ENCODE measurements at regions not wholly inside any gene's neighbourhood (a gene's known extent, or its start where the extent isn't known, plus 50 kb on each side); places are given as distances from the start of the nearest gene placed in this dataset.

- Mint-ChIP-seq H3K27ac (no peak overlapping the region; a peak in 3 of 7 replicates), H3K9me3 (peaks cover 0 to 3% of the 10 kb centered on the region in 2 experiments; a peak in 1 of 5 replicates), H3K36me3 (ENCODE audit: insufficient read depth in 1 of 3, low read depth in 3 of 3) (no peaks in the 10 kb centered on the region; a peak in 1 of 7 replicates), H3K4me1 (0 out of 4 replicates have a peak, but pooled peaks cover 0 to 4% of the 10 kb centered on the region in 2 experiments), H3K4me3 (no peak overlapping the region), H3K27me3 (ENCODE audit: low read depth) (no peaks in the 10 kb centered on the region)
- Histone ChIP-seq H3K14ac (ENCODE audit: insufficient read depth, low read length) (no peak overlapping the region), H2BK5ac (ENCODE audit: insufficient read length, low read length) (no peak overlapping the region), H3K56ac (ENCODE audit: insufficient read length, low read depth, low read length) (no peak overlapping the region), H4K20me1 (ENCODE audit: control insufficient read depth, insufficient read depth, insufficient read length) (no peaks in the 10 kb centered on the region), H2BK20ac (ENCODE audit: low read depth, low read length, poor library complexity, severe bottlenecking) (no peak overlapping the region), H3K23ac (ENCODE audit: insufficient read length, low read depth, low read length) (no peak overlapping the region), H2BK12ac (ENCODE audit: insufficient read length, low read depth, low read length) (no peak overlapping the region), H2BK15ac (ENCODE audit: low read depth, low read length) (no peak overlapping the region), H3T11ph (ENCODE audit: low read length) (no peak overlapping the region), H4K8ac (replicated peaks; ENCODE audit: insufficient read length, low read depth, low read length) (no peak overlapping the region), H2BK120ac (ENCODE audit: low read depth, low read length, poor library complexity, severe bottlenecking) (no peak overlapping the region), H3K18ac (ENCODE audit: insufficient read length, low read depth, low read length) (no peak overlapping the region), H3K79me1 (ENCODE audit: insufficient read depth, low read depth, low read length, poor library complexity, severe bottlenecking) (no peaks in the 10 kb centered on the region), H3K4me2 (ENCODE audit: insufficient read depth, insufficient read length, low read length) (no peak overlapping the region), H4K91ac (ENCODE audit: insufficient read length, low read depth, low read length) (no peak overlapping the region), H3K9me3 (ENCODE audit: control insufficient read depth, low read depth, low read length) (no peaks in the 10 kb centered on the region), H2AK5ac (ENCODE audit: insufficient read length, low read length) (no peak overlapping the region), H4K5ac (ENCODE audit: insufficient read length, low read depth, low read length) (no peak overlapping the region), H2AFZ (ENCODE audit: low read length) (no peak overlapping the region), H3K4me1 (ENCODE audit: insufficient read depth, low read length) (no peaks in the 10 kb centered on the region), H3K9ac (ENCODE audit: extremely low read depth, insufficient read length, low read length) (no peak overlapping the region), H3K27ac (ENCODE audit: insufficient read length, low read depth, low read length) (no peak overlapping the region), H3K79me2 (ENCODE audit: insufficient read depth, low read length) (no peaks in the 10 kb centered on the region), H3K27me3 (ENCODE audit: insufficient read depth, low read length) (no peaks in the 10 kb centered on the region), H3K23me2 (ENCODE audit: insufficient read length, low read depth, low read length, poor library complexity, severe bottlenecking) (peaks cover 3% of the 10 kb centered on the region), H3K4ac (ENCODE audit: low read depth, low read length) (no peak overlapping the region)
- TF ChIP-seq CTCF (conservative IDR thresholded peaks at IDR 0.05), result no peak
- no CpG with 5 or more reads among the region's 7 CpGs for WGBS (ENCODE audit: extremely low coverage, insufficient read length, low lambda C conversion rate)
- no peak for DNase-seq
Measured at GRCh38 chr9:80231318-80232236, 659.8 kb downstream of the TLE4 start.

Measured in H9 (cell line).